Suprapubic skin (tissue), 4 donors: ENCODE measurements at regions not wholly inside any gene's neighbourhood (a gene's known extent, or its start where the extent isn't known, plus 50 kb on each side); places are given as distances from the start of the nearest gene placed in this dataset.

Source experiments
- CTCF ChIP-seq, 2 donors: fragments of 200-600 bp in 1 of 2; fragments of 450-650 bp in 1 of 2; sonication (generic) in 1 of 2; IDR thresholded peaks; one replicate each; pipeline ENCODE4 v1.5.1; 2016 to 2019; ENCODE audit warnings: antibody characterized with exemption in 2 of 2, mild to moderate bottlenecking in 1 of 2, moderate library complexity in 1 of 2
- EP300 ChIP-seq: sonication (generic); formaldehyde crosslinking; IDR thresholded peaks from one replicate; pipeline ENCODE4 v1.6.1; 2017; ENCODE audit warnings: antibody characterized with exemption
- POLR2A ChIP-seq, 2 donors: fragments of 450-650 bp; IDR thresholded peaks; one replicate each; pipeline ENCODE4 v1.6.1; 2017; ENCODE audit warnings: antibody characterized with exemption in 2 of 2, mild to moderate bottlenecking in 2 of 2, moderate library complexity in 2 of 2
- POLR2AphosphoS5 ChIP-seq, 3 donors: sonication (generic); formaldehyde crosslinking; IDR thresholded peaks; one replicate each; pipeline ENCODE4 v1.6.1; 2017; ENCODE audit warnings: antibody characterized with exemption in 3 of 3

DNA sequence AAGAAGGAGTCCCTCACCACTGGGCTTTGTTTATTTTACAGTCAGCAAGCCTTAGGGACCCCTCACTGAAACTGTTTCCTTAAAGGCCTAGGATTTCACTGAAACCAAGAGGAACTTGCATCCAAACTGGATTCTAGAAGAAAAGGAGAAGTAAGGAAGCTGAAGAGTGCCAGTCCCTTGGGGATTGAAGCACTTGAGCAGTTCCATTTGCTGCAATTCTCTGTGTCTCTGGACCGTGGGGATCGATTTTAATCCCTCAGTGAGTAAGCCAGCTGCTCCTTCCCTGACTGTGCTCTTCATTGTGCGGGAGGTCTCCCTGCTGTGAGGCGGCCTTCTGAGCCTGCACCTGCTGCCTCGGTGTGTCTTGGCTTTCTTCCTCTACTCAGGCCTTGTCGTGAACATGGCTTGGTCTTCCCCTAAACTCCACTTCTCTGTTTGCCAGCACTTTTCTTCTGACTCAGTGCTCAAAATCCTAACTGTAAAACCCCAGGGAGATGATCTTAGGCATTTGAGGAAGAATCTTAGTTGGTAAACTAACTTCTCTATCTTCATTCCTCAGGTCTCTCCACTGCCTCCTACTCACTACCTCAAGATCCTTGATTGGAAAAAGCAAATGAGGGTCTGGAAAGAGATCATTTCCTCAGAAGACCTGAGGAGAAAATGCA lies 132.6 kb downstream of the SLC38A6 start:
- no peak for TF ChIP-seq CTCF (IDR thresholded peaks at IDR 0.05)
- no peak for TF ChIP-seq POLR2A (IDR thresholded peaks at IDR 0.05)
- no peak for TF ChIP-seq POLR2AphosphoS5 (IDR thresholded peaks at IDR 0.05)
- TF ChIP-seq EP300, result no peak
